ENCODE measurements at regions not wholly inside any gene's neighbourhood (a gene's known extent, or its start where the extent isn't known, plus 50 kb on each side); places are given as distances from the start of the nearest gene placed in this dataset.

- no peak for DNase-seq (ENCODE audit: low read depth)
- no peak for TF ChIP-seq CTCF (conservative IDR thresholded peaks at IDR 0.05; ENCODE audit: control insufficient read depth, insufficient read depth, low read depth, low read length)
Observed at GRCh38 chr11:98177925-98178324, 842.8 kb upstream of the CNTN5 start.

GRCh38 chr11:98180511-98180910 is 840.2 kb upstream of the CNTN5 start:
- DNase-seq (ENCODE audit: low read depth): no peak
- no peak overlapping the region for H3K4me3 ChIP-seq (ENCODE audit: control insufficient read depth, low read depth, low read length)
- TF ChIP-seq CTCF (conservative IDR thresholded peaks at IDR 0.05; ENCODE audit: control insufficient read depth, insufficient read depth, low read depth, low read length): no peak

More at GRCh38 chr11:98177925-98178324, 842.8 kb upstream of the CNTN5 start:
- no peak overlapping the region for H3K4me3 ChIP-seq (ENCODE audit: control insufficient read depth, low read depth, low read length)

- no peak for TF ChIP-seq CTCF (conservative IDR thresholded peaks at IDR 0.05; ENCODE audit: control insufficient read depth, insufficient read depth, low read depth, low read length)
- H3K4me3 ChIP-seq (ENCODE audit: control insufficient read depth, low read depth, low read length): no peak overlapping the region
- no peak for DNase-seq (ENCODE audit: low read depth)
Observed at GRCh38 chr11:98180921-98181320, 839.8 kb upstream of the CNTN5 start.

- no peak for DNase-seq (ENCODE audit: low read depth)
- no peak for TF ChIP-seq CTCF (conservative IDR thresholded peaks at IDR 0.05; ENCODE audit: control insufficient read depth, insufficient read depth, low read depth, low read length)
- H3K4me3 ChIP-seq (ENCODE audit: control insufficient read depth, low read depth, low read length): no peak overlapping the region
Observed at GRCh38 chr11:98183034-98183433, 837.7 kb upstream of the CNTN5 start.

- no peak overlapping the region for H3K4me3 ChIP-seq (ENCODE audit: control insufficient read depth, low read depth, low read length)
- DNase-seq (ENCODE audit: low read depth): no peak
- TF ChIP-seq CTCF (conservative IDR thresholded peaks at IDR 0.05; ENCODE audit: control insufficient read depth, insufficient read depth, low read depth, low read length): no peak
Observed at GRCh38 chr11:98185245-98185644, 835.5 kb upstream of the CNTN5 start.

GRCh38 chr11:98194611-98195010 is 826.1 kb upstream of the CNTN5 start:
- no peak overlapping the region for H3K4me3 ChIP-seq (ENCODE audit: control insufficient read depth, low read depth, low read length)
- no peak for DNase-seq (ENCODE audit: low read depth)
- TF ChIP-seq CTCF (conservative IDR thresholded peaks at IDR 0.05; ENCODE audit: control insufficient read depth, insufficient read depth, low read depth, low read length): no peak

- DNase-seq (ENCODE audit: low read depth): no peak
- TF ChIP-seq CTCF (conservative IDR thresholded peaks at IDR 0.05; ENCODE audit: control insufficient read depth, insufficient read depth, low read depth, low read length): no peak
- no peak overlapping the region for H3K4me3 ChIP-seq (ENCODE audit: control insufficient read depth, low read depth, low read length)
Observed at GRCh38 chr11:98195300-98195699, 825.4 kb upstream of the CNTN5 start.

Measured in fibroblast of mammary gland (primary cell).